ENCODE measurements at regions not wholly inside any gene's neighbourhood (a gene's known extent, or its start where the extent isn't known, plus 50 kb on each side); places are given as distances from the start of the nearest gene placed in this dataset.

GRCh38 chr15:37229855-37230619, 129.7 kb upstream of the MEIS2 start:
- Histone ChIP-seq H3K4me1 (no peaks in the 10 kb centered on the region), H3K4me3 (no peak overlapping the region), H3K9me3 (no peaks in the 10 kb centered on the region), H3K27me3 (no peaks in the 10 kb centered on the region), H3K27ac (no peak overlapping the region), H3K36me3 (no peaks in the 10 kb centered on the region)
- TF ChIP-seq POLR2A (IDR thresholded peaks at IDR 0.05), result no peak
- TF ChIP-seq CTCF (IDR thresholded peaks at IDR 0.05), result no peak
- intact Hi-C loops (cut with DNase I; ENCODE audit: low total_unique reads), result no loop called here
- no peak for DNase-seq

GRCh38 chr15:37245358-37245757, 145.0 kb upstream of the MEIS2 start:
- no peak for DNase-seq
- H3K27ac ChIP-seq, result no peak overlapping the region
- no peak overlapping the region for H3K4me3 ChIP-seq
- TF ChIP-seq POLR2A (IDR thresholded peaks at IDR 0.05) (no peak), CTCF (IDR thresholded peaks at IDR 0.05) (no peak)
- no peaks in the 10 kb centered on the region for H3K27me3 ChIP-seq
- H3K36me3 ChIP-seq, result no peaks in the 10 kb centered on the region
- no peaks in the 10 kb centered on the region for H3K4me1 ChIP-seq
- intact Hi-C loops (cut with DNase I; ENCODE audit: low total_unique reads), result no loop called here
- H3K9me3 ChIP-seq, result no peaks in the 10 kb centered on the region

- no peaks in the 10 kb centered on the region for H3K27me3 ChIP-seq
- no peak overlapping the region for H3K27ac ChIP-seq
- no peak for TF ChIP-seq CTCF (IDR thresholded peaks at IDR 0.05)
- no peaks in the 10 kb centered on the region for H3K4me1 ChIP-seq
- H3K4me3 ChIP-seq, result no peak overlapping the region
- H3K36me3 ChIP-seq, result no peaks in the 10 kb centered on the region
- no peaks in the 10 kb centered on the region for H3K9me3 ChIP-seq
- DNase-seq, result no peak
- intact Hi-C loops (cut with DNase I; ENCODE audit: low total_unique reads), result no loop called here
Observed at GRCh38 chr15:37246065-37246464, 145.7 kb upstream of the MEIS2 start.

GRCh38 chr15:37246856-37247255, 146.5 kb upstream of the MEIS2 start:
- Histone ChIP-seq H3K27ac (no peak overlapping the region), H3K36me3 (no peaks in the 10 kb centered on the region), H3K27me3 (no peaks in the 10 kb centered on the region), H3K4me3 (no peak overlapping the region), H3K4me1 (no peaks in the 10 kb centered on the region), H3K9me3 (no peaks in the 10 kb centered on the region)
- TF ChIP-seq POLR2A (IDR thresholded peaks at IDR 0.05) (no peak), CTCF (IDR thresholded peaks at IDR 0.05) (no peak)
- DNase-seq, result no peak
- intact Hi-C loops (cut with DNase I; ENCODE audit: low total_unique reads), result no loop called here

- Histone ChIP-seq H3K4me1 (no peaks in the 10 kb centered on the region), H3K4me3 (no peak overlapping the region), H3K9me3 (no peaks in the 10 kb centered on the region), H3K27ac (no peak overlapping the region), H3K36me3 (no peaks in the 10 kb centered on the region), H3K27me3 (no peaks in the 10 kb centered on the region)
- TF ChIP-seq POLR2A (IDR thresholded peaks at IDR 0.05) (no peak), CTCF (IDR thresholded peaks at IDR 0.05) (no peak)
- DNase-seq, result no peak
- intact Hi-C loops (cut with DNase I; ENCODE audit: low total_unique reads), result no loop called here
Observed at GRCh38 chr15:37249249-37249648, 148.9 kb upstream of the MEIS2 start.
